ENCODE measurements at regions not wholly inside any gene's neighbourhood (a gene's known extent, or its start where the extent isn't known, plus 50 kb on each side); places are given as distances from the start of the nearest gene placed in this dataset.

DNA sequence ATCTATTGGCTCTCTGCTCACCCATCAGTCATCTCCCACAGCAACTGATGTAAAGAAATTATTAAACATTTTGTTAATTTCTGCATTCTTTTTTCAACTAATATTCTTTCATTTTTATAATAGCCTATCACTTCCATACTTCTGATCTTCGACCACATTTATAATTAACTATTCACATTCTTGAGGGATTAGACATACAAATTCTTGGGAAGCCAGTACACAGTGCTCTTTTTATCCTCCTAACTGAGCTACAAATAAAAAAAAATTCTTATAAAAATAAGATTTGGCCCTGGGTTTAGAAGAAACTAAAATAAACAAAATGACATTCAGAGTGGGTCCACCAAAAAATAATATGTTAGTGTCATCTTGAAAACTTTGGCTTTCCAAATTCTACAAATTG, 103.7 kb upstream of the ITGA1 start:
- H3K4me3 ChIP-seq (ENCODE audit: low read length, poor library complexity, severe bottlenecking), result no peak overlapping the region
- no peak overlapping the region for H3K9ac ChIP-seq (ENCODE audit: low read depth, low read length, poor library complexity, severe bottlenecking)
- no peaks in the 10 kb centered on the region for H4K20me1 ChIP-seq (ENCODE audit: insufficient read depth, low read length, poor library complexity, severe bottlenecking)
- H3K4me2 ChIP-seq (ENCODE audit: low read depth, low read length, poor library complexity, severe bottlenecking), result no peak overlapping the region
- no peaks in the 10 kb centered on the region for H3F3A ChIP-seq (ENCODE audit: low read depth)
- no peaks in the 10 kb centered on the region for H3K4me1 ChIP-seq (ENCODE audit: insufficient read depth, low read length, poor library complexity, severe bottlenecking)
- H3K79me2 ChIP-seq (ENCODE audit: insufficient read depth, low read length), result no peaks in the 10 kb centered on the region
- TF ChIP-seq, protein P1, sequence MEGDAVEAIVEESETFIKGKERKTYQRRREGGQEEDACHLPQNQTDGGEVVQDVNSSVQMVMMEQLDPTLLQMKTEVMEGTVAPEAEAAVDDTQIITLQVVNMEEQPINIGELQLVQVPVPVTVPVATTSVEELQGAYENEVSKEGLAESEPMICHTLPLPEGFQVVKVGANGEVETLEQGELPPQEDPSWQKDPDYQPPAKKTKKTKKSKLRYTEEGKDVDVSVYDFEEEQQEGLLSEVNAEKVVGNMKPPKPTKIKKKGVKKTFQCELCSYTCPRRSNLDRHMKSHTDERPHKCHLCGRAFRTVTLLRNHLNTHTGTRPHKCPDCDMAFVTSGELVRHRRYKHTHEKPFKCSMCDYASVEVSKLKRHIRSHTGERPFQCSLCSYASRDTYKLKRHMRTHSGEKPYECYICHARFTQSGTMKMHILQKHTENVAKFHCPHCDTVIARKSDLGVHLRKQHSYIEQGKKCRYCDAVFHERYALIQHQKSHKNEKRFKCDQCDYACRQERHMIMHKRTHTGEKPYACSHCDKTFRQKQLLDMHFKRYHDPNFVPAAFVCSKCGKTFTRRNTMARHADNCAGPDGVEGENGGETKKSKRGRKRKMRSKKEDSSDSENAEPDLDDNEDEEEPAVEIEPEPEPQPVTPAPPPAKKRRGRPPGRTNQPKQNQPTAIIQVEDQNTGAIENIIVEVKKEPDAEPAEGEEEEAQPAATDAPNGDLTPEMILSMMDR (conservative IDR thresholded peaks at IDR 0.05; ENCODE audit: low read length), result no peak
- no peak for TF ChIP-seq EZH2phosphoT487 (IDR thresholded peaks at IDR 0.05; ENCODE audit: borderline replicate concordance)
- no peaks in the 10 kb centered on the region for H3K27me3 ChIP-seq (ENCODE audit: insufficient read depth, low read length, poor library complexity, severe bottlenecking)
- no peaks in the 10 kb centered on the region for H3K36me3 ChIP-seq (ENCODE audit: insufficient read depth, low read length)
- no peaks in the 10 kb centered on the region for H3K9me2 ChIP-seq (replicated peaks; ENCODE audit: low read depth, low read length)
- no peak overlapping the region for H2AFZ ChIP-seq (ENCODE audit: low read length)
- H3K9me3 ChIP-seq (ENCODE audit: insufficient read depth, low read depth, low read length), result no peaks in the 10 kb centered on the region

GRCh38 chr5:52685566-52685965, 102.2 kb upstream of the ITGA1 start:
- Histone ChIP-seq H3F3A (ENCODE audit: low read depth) (no peaks in the 10 kb centered on the region), H2AFZ (ENCODE audit: low read length) (no peak overlapping the region), H3K4me1 (ENCODE audit: insufficient read depth, low read length, poor library complexity, severe bottlenecking) (no peaks in the 10 kb centered on the region), H3K9me3 (ENCODE audit: insufficient read depth, low read depth, low read length) (no peaks in the 10 kb centered on the region), H3K4me3 (ENCODE audit: low read length, poor library complexity, severe bottlenecking) (no peak overlapping the region), H3K9me2 (replicated peaks; ENCODE audit: low read depth, low read length) (no peaks in the 10 kb centered on the region), H3K36me3 (ENCODE audit: insufficient read depth, low read length) (no peaks in the 10 kb centered on the region), H4K20me1 (ENCODE audit: insufficient read depth, low read length, poor library complexity, severe bottlenecking) (no peaks in the 10 kb centered on the region), H3K9ac (ENCODE audit: low read depth, low read length, poor library complexity, severe bottlenecking) (no peak overlapping the region), H3K4me2 (ENCODE audit: low read depth, low read length, poor library complexity, severe bottlenecking) (no peak overlapping the region), H3K27me3 (ENCODE audit: insufficient read depth, low read length, poor library complexity, severe bottlenecking) (no peaks in the 10 kb centered on the region), H3K79me2 (ENCODE audit: insufficient read depth, low read length) (no peaks in the 10 kb centered on the region)
- TF ChIP-seq EZH2phosphoT487 (IDR thresholded peaks at IDR 0.05; ENCODE audit: borderline replicate concordance), result no peak
- TF ChIP-seq, protein P1 (conservative IDR thresholded peaks at IDR 0.05; ENCODE audit: low read length), result no peak

DNA sequence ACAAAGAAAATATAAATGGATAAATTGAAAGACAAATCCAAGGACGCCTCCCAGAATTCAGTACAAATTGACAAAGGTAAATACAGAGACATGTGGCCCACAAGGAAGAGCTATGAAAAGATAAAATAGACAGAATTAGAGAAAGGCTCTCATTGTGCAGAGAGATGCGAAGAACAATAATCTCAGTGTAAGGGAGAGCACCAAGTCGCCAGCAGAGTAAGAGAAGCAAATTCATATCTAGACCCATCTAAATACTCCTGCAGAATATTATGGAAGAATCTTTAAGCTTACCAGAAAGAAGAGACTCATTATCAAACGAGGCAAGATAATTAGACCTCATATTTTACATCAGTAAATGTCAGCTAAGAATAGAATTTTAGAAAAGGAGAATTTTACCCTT, 101.7 kb upstream of the ITGA1 start:
- no peak overlapping the region for H3K4me3 ChIP-seq (ENCODE audit: low read length, poor library complexity, severe bottlenecking)
- no peak overlapping the region for H2AFZ ChIP-seq (ENCODE audit: low read length)
- H3K9ac ChIP-seq (ENCODE audit: low read depth, low read length, poor library complexity, severe bottlenecking), result no peak overlapping the region
- H3K4me2 ChIP-seq (ENCODE audit: low read depth, low read length, poor library complexity, severe bottlenecking), result no peak overlapping the region
- H3F3A ChIP-seq (ENCODE audit: low read depth), result no peaks in the 10 kb centered on the region
- H3K27me3 ChIP-seq (ENCODE audit: insufficient read depth, low read length, poor library complexity, severe bottlenecking), result no peaks in the 10 kb centered on the region
- TF ChIP-seq EZH2phosphoT487 (IDR thresholded peaks at IDR 0.05; ENCODE audit: borderline replicate concordance), result no peak
- TF ChIP-seq, protein P1 (conservative IDR thresholded peaks at IDR 0.05; ENCODE audit: low read length), result no peak
- no peaks in the 10 kb centered on the region for H3K36me3 ChIP-seq (ENCODE audit: insufficient read depth, low read length)
- H3K9me3 ChIP-seq (ENCODE audit: insufficient read depth, low read depth, low read length), result no peaks in the 10 kb centered on the region
- no peaks in the 10 kb centered on the region for H3K79me2 ChIP-seq (ENCODE audit: insufficient read depth, low read length)
- H3K4me1 ChIP-seq (ENCODE audit: insufficient read depth, low read length, poor library complexity, severe bottlenecking), result no peaks in the 10 kb centered on the region
- no peaks in the 10 kb centered on the region for H4K20me1 ChIP-seq (ENCODE audit: insufficient read depth, low read length, poor library complexity, severe bottlenecking)
- H3K9me2 ChIP-seq (replicated peaks; ENCODE audit: low read depth, low read length), result no peaks in the 10 kb centered on the region

Measured in Loucy (cell line).